SU-DHL-6 (cell line): ENCODE measurements at regions not wholly inside any gene's neighbourhood (a gene's known extent, or its start where the extent isn't known, plus 50 kb on each side); places are given as distances from the start of the nearest gene placed in this dataset.

Experiments
- H2AFZ ChIP-seq: fragments of 200-600 bp; sonication (generic); 2 replicates; pipeline ENCODE4 v1.6.1; 2014; ENCODE audit warnings: low read depth, mild to moderate bottlenecking, moderate library complexity, mixed read lengths, antibody characterized with exemption, low read length; ENCODE audit not compliant: severe bottlenecking
- H3F3A ChIP-seq: fragments of 200-600 bp; shearing (Covaris generic); 2 replicates; pipeline ENCODE4 v1.6.0; 2016; ENCODE audit warnings: antibody characterized with exemption, mild to moderate bottlenecking; ENCODE audit not compliant: insufficient read depth
- H3K27ac ChIP-seq: fragments of 200-600 bp; sonication (generic); 2 replicates; pipeline ENCODE4 v1.5.1; 2016; ENCODE audit warnings: low read depth, mild to moderate bottlenecking, low read length, moderate library complexity, mixed read lengths
- H3K27me3 ChIP-seq: fragments of 200-600 bp; sonication (generic), shearing (Covaris generic); 2 replicates; pipeline ENCODE4 v1.6.0; 2014; ENCODE audit warnings: mild to moderate bottlenecking, low read length
- H3K36me3 ChIP-seq: fragments of 200-600 bp; sonication (generic); 2 replicates; pipeline ENCODE4 v1.6.1; 2014; ENCODE audit warnings: mild to moderate bottlenecking, low read length, mixed read lengths
- H3K4me2 ChIP-seq: fragments of 300-600, 200-600 bp; shearing (Covaris generic), sonication (generic); 2 replicates; pipeline ENCODE4 v1.6.0; 2014; ENCODE audit warnings: low read length, low read depth, mild to moderate bottlenecking; ENCODE audit not compliant: poor library complexity, severe bottlenecking
- H3K4me3 ChIP-seq: fragments of 200-600 bp; sonication (generic); 2 replicates; pipeline ENCODE4 v1.5.1; 2014; ENCODE audit warnings: antibody characterized with exemption, low read length, mild to moderate bottlenecking, mixed read lengths; ENCODE audit not compliant: insufficient read depth, poor library complexity, severe bottlenecking
- H3K79me2 ChIP-seq: fragments of 200-600 bp; sonication (generic); 2 replicates; pipeline ENCODE4 v1.6.1; 2014; ENCODE audit warnings: mild to moderate bottlenecking, low read length, moderate library complexity; ENCODE audit not compliant: insufficient read depth
- H3K9ac ChIP-seq: fragments of 200-600 bp; sonication (generic); 2 replicates; pipeline ENCODE4 v1.7.0; 2014; ENCODE audit warnings: mild to moderate bottlenecking, low read length
- H3K9me2 ChIP-seq: fragments of 200-600 bp; sonication (generic); replicated peaks from 2 replicates; pipeline ENCODE4 v1.6.1; 2014; ENCODE audit warnings: low read length; ENCODE audit not compliant: insufficient read depth
- H3K9me3 ChIP-seq: fragments of 200-600 bp; sonication (generic); 2 replicates; pipeline ENCODE4 v1.6.1; 2014; ENCODE audit warnings: low read length, mixed read lengths; ENCODE audit not compliant: insufficient read depth
- H4K20me1 ChIP-seq: fragments of 200-600 bp; sonication (generic); 2 replicates; pipeline ENCODE4 v1.6.1; 2014; ENCODE audit warnings: low read depth, mild to moderate bottlenecking, antibody characterized with exemption, low read length, moderate library complexity, mixed read lengths
- EZH2phosphoT487 ChIP-seq: fragments of 200-600 bp; sonication (generic), shearing (Covaris generic); conservative IDR thresholded peaks from 2 replicates; pipeline ENCODE4 v1.6.1; 2018; ENCODE audit warnings: mild to moderate bottlenecking, antibody characterized with exemption, low read length, moderate library complexity, mixed read lengths
- TF ChIP-seq, protein P1 (sequence below): fragments of 200-600 bp; sonication (generic); IDR thresholded peaks from one replicate; pipeline ENCODE4 v1.5.1; 2017; ENCODE audit warnings: antibody characterized with exemption, mild to moderate bottlenecking, low read length, moderate library complexity; ENCODE audit not compliant: insufficient read depth, poor library complexity, severe bottlenecking

DNA sequence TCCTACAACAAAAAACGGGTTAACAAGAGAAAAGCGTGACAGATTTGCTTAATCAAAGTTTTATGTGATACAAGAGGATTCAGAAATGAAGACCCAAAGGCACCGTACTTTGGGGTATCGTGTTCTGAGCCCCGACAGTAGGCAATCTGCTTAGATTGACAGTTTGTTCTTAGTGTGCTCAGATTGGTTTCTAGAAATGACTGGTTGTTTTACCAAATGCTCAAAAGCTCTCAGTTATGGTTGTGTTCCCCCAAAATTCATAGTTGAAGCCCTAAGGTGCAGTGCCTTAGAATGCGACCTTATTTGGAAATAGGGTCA, 102.7 kb downstream of the RASSF10 start:
- H3K9me2 ChIP-seq, result no peaks in the 10 kb centered on the region
- H3F3A ChIP-seq, result no peaks in the 10 kb centered on the region
- H3K4me2 ChIP-seq, result no peak overlapping the region
- TF ChIP-seq EZH2phosphoT487, result no peak
- H3K27me3 ChIP-seq, result no peaks in the 10 kb centered on the region
- H4K20me1 ChIP-seq, result no peaks in the 10 kb centered on the region
- no peak overlapping the region for H3K9ac ChIP-seq
- H2AFZ ChIP-seq, result no peak overlapping the region
- H3K79me2 ChIP-seq, result no peaks in the 10 kb centered on the region
- no peak overlapping the region for H3K4me3 ChIP-seq
- H3K27ac ChIP-seq, result no peak overlapping the region
- H3K36me3 ChIP-seq, result no peaks in the 10 kb centered on the region
- peaks cover 10% of the 10 kb centered on the region; the same call in 1 of the 2 replicates for H3K9me3 ChIP-seq

DNA sequence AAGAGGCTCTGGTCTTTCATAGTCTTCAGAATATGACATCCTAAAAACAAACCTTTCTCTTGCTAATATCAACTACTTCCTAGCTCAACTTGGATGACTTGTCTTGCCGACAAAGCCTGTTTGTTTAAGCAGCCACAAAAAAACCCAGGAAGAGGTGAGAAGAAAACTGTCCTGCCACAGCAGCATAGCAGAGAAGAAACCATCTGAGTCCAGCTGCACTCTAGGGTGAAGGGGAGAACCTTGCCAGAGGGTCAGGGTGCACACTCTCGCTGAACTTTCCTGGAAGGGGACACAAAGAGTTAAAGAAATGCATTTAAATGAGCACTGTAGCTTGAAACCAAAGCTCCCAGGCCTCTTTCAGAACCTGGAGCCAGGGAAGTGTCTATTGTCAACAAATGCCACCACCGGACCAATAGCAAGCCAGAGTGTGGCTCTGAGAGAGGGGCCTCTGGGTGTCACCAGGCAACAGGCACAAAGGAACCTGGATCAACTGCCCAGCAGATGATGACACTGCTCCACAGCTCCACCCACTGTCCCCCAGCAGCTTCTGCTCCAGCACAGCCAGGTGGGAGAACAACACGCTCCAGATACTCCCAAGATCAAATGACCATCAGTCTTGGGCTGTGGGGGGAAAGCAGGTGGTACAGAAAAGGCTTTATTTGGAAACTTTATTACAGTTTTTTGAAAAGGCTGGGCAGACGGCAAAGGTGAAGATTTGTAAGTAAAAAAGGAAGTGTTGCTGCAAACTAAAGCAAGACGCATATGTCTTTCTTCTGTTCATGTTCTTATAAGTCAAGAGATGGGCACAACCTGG, 105.7 kb downstream of the RASSF10 start:
- H3K36me3 ChIP-seq, result no peaks in the 10 kb centered on the region
- no peak overlapping the region for H3K4me2 ChIP-seq
- H4K20me1 ChIP-seq, result no peaks in the 10 kb centered on the region
- no peaks in the 10 kb centered on the region for H3K9me2 ChIP-seq
- no peaks in the 10 kb centered on the region for H3K9me3 ChIP-seq
- no peaks in the 10 kb centered on the region for H3K79me2 ChIP-seq
- no peak overlapping the region for H3K9ac ChIP-seq
- H3K27ac ChIP-seq, result no peak overlapping the region
- no peak overlapping the region for H2AFZ ChIP-seq
- H3F3A ChIP-seq, result no peaks in the 10 kb centered on the region
- TF ChIP-seq, protein P1, sequence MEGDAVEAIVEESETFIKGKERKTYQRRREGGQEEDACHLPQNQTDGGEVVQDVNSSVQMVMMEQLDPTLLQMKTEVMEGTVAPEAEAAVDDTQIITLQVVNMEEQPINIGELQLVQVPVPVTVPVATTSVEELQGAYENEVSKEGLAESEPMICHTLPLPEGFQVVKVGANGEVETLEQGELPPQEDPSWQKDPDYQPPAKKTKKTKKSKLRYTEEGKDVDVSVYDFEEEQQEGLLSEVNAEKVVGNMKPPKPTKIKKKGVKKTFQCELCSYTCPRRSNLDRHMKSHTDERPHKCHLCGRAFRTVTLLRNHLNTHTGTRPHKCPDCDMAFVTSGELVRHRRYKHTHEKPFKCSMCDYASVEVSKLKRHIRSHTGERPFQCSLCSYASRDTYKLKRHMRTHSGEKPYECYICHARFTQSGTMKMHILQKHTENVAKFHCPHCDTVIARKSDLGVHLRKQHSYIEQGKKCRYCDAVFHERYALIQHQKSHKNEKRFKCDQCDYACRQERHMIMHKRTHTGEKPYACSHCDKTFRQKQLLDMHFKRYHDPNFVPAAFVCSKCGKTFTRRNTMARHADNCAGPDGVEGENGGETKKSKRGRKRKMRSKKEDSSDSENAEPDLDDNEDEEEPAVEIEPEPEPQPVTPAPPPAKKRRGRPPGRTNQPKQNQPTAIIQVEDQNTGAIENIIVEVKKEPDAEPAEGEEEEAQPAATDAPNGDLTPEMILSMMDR, result no peak
- TF ChIP-seq EZH2phosphoT487, result no peak
- no peaks in the 10 kb centered on the region for H3K27me3 ChIP-seq
- H3K4me3 ChIP-seq, result no peak overlapping the region

DNA sequence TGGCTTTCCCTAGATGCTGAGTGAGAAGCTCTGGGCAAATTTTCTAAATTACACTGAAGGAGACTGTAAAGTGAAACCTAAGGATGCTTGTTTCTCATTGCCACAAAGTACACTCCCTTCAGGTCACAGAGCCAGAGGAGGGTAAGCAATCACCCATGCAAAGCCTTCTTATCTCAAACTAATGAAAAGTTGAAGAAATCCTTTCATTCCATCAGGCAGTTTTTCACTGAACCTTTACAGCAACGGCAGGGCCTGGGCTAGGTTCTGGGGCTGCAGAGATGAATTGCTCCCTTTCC, 106.2 kb downstream of the RASSF10 start:
- no peaks in the 10 kb centered on the region for H3F3A ChIP-seq
- H3K36me3 ChIP-seq, result no peaks in the 10 kb centered on the region
- no peak overlapping the region for H3K4me3 ChIP-seq
- H3K9me3 ChIP-seq, result no peaks in the 10 kb centered on the region
- H4K20me1 ChIP-seq, result no peaks in the 10 kb centered on the region
- TF ChIP-seq, protein P1, result no peak
- no peak overlapping the region for H2AFZ ChIP-seq
- no peaks in the 10 kb centered on the region for H3K79me2 ChIP-seq
- no peak overlapping the region for H3K9ac ChIP-seq
- H3K4me2 ChIP-seq, result no peak overlapping the region
- no peaks in the 10 kb centered on the region for H3K27me3 ChIP-seq
- no peaks in the 10 kb centered on the region for H3K9me2 ChIP-seq
- H3K27ac ChIP-seq, result no peak overlapping the region

DNA sequence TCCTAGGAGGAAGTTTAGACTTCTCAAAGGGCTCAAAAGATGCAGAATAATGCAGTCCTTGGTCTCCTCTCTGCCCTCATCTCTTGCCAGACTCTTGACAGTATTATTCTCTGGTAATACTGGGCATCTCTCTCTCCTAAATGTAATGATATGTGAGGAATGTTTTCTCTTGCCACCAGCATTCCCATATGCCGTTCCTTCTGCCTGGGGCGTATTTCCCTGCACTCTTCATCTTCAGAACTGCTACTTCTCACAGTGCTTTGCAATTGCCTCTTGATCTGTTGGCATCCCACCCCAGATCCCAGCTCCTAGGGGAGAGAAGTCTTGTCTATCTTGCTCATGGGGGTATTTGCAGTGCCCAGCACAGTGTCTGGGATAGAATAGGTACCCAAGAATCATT, 107.4 kb downstream of the RASSF10 start:
- no peaks in the 10 kb centered on the region for H3F3A ChIP-seq

More for the DNA sequence above, 107.4 kb downstream of the RASSF10 start:
- no peaks in the 10 kb centered on the region for H3K9me3 ChIP-seq
- no peak overlapping the region for H2AFZ ChIP-seq
- H3K36me3 ChIP-seq, result no peaks in the 10 kb centered on the region
- no peak overlapping the region for H3K4me2 ChIP-seq
- H3K4me3 ChIP-seq, result no peak overlapping the region
- no peak overlapping the region for H3K9ac ChIP-seq
- no peaks in the 10 kb centered on the region for H4K20me1 ChIP-seq
- H3K27me3 ChIP-seq, result no peaks in the 10 kb centered on the region
- TF ChIP-seq EZH2phosphoT487, result no peak
- TF ChIP-seq, protein P1, result no peak
- H3K27ac ChIP-seq, result no peak overlapping the region
- no peaks in the 10 kb centered on the region for H3K79me2 ChIP-seq
- no peaks in the 10 kb centered on the region for H3K9me2 ChIP-seq
